OCI-LY7 (cell line): ENCODE measurements at regions not wholly inside any gene's neighbourhood (a gene's known extent, or its start where the extent isn't known, plus 50 kb on each side); places are given as distances from the start of the nearest gene placed in this dataset.

ENCODE experiments used
- CTCF ChIP-seq: fragments of 200-600 bp; sonication (generic); conservative IDR thresholded peaks from 2 replicates; pipeline ENCODE4 v1.5.1; 2014; ENCODE audit warnings: mild to moderate bottlenecking, antibody characterized with exemption, low read length, moderate library complexity, mixed read lengths
- EZH2phosphoT487 ChIP-seq: fragments of 200-600 bp; sonication (generic); IDR thresholded peaks from 2 replicates; pipeline ENCODE4 v1.6.1; 2018; ENCODE audit warnings: low read depth, borderline replicate concordance, mild to moderate bottlenecking, mixed run types, antibody characterized with exemption, low read length, moderate library complexity, mixed read lengths

GRCh38 chr9:31142456-31142855 lies 1242.0 kb upstream of the ACO1 start:
- TF ChIP-seq CTCF (no peak), EZH2phosphoT487 (no peak)
